Adrenal gland (tissue), 9 donors: ENCODE measurements at regions not wholly inside any gene's neighbourhood (a gene's known extent, or its start where the extent isn't known, plus 50 kb on each side); places are given as distances from the start of the nearest gene placed in this dataset.
"Not testable (repeated sequence)": the region's sequence is repeated elsewhere in the genome, so short reads cannot be mapped to it uniquely, and the experiment has no call there.

Experiments
- DNase-seq, 7 donors: peaks; one replicate each; pipeline ENCODE4 v3.0.0-alpha.2; 2019 to 2020
- H3K27ac ChIP-seq, 5 donors: fragments of 200-600 bp; sonication (generic) in 4 of 5; 1 replicate in 3 of 5; 2 replicates in 2 of 5; pipeline versions ENCODE4 v1.5.1 to v1.8.0; 2016 to 2020; ENCODE audit warnings: mild to moderate bottlenecking in 1 of 5
- H3K27me3 ChIP-seq: fragments of 200-600 bp; 2 replicates; pipeline ENCODE4 v1.8.0; 2021
- H3K36me3 ChIP-seq, 2 donors: fragments of 200-600 bp; replicated peaks in 1 of 2; 1 replicate in 1 of 2; 2 replicates in 1 of 2; pipeline versions ENCODE4 v1.5.1 to v1.8.0; 2018 to 2022
- H3K4me1 ChIP-seq, 2 donors: fragments of 200-600 bp; replicated peaks in 1 of 2; 1 replicate in 1 of 2; 2 replicates in 1 of 2; pipeline versions ENCODE4 v1.5.1 to v1.8.0; 2018 to 2021
- H3K4me3 ChIP-seq, 4 donors: fragments of 200-600 bp; sonication (generic) in 3 of 4; one replicate each; pipeline ENCODE4 v1.5.1; 2016 to 2018
- H3K9me3 ChIP-seq, 3 donors: fragments of 200-600 bp; sonication (generic) in 1 of 3; replicated peaks in 1 of 3; 1 replicate in 2 of 3; 2 replicates in 1 of 3; pipeline versions ENCODE4 v1.5.1 to v1.8.0; 2016 to 2021
- CTCF ChIP-seq, 6 experiments: fragments of 450-650 bp in 4 of 6; fragments of 200-600 bp in 2 of 6; sonication (generic) in 1 of 6; IDR thresholded peaks; 1 replicate in 5 of 6; 2 replicates in 1 of 6; pipeline versions ENCODE4 v1.5.1 to v1.8.0; 2016 to 2021; ENCODE audit warnings: antibody characterized with exemption in 6 of 6, mild to moderate bottlenecking in 2 of 6, moderate library complexity in 1 of 6
- POLR2A ChIP-seq, 2 donors: fragments of 450-650 bp; IDR thresholded peaks; one replicate each; pipeline ENCODE4 v1.6.1; 2017; ENCODE audit warnings: antibody characterized with exemption in 2 of 2, mild to moderate bottlenecking in 2 of 2, moderate library complexity in 1 of 2
- WGBS, 4 donors: extraction: QIAGEN DNeasy Blood & Tissue Kit in 2 of 4; methylation state at CpG; one replicate each; pipeline versions ENCODE4 v1.1.5 to v1.1.7; 2013 to 2017; 5-methylcytosine and 5-hydroxymethylcytosine counted together
- intact Hi-C, 2 donors: fragments of 100-400 bp; cut with DNase I; formaldehyde crosslinking; loops; one replicate each; pipeline versions ENCODE4 v1.14.1 to v1.15.0; 2022 to 2023
- donor health status: healthy with polysubstance abuse.
- donor health status: Bipolar disorder and iron deficiency.
- donor health status: DM: yes; HTN: yes; CAD: no.
- donor health status: DM: no; HTN: no; CAD: no.
- donor health status: DM: no; HTN: no; CAD: no.

DNA sequence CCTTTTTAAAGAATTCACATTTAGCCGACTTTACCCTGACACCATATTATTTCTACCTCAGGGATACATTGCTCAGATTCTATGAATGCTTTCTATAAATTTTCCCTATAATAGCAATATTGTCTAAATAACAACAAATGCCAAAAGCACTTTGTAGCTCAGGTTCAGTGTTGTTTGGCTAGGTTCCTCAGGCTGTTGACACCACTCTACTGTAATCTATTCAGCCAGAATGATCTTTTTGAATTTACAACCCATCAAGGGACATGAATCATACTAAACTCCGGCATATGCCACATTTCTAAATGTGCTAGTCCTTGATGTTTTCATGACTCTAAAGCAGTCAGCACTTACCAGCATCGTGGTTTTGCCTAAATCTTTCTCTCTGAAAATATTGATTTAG lies 641.5 kb upstream of the CDH10 start:
- Histone ChIP-seq H3K36me3 (no peaks in the 10 kb centered on the region), H3K27me3 (no peaks in the 10 kb centered on the region), H3K27ac (no peak overlapping the region), H3K4me3 (no peak overlapping the region), H3K4me1 (no peaks in the 10 kb centered on the region), H3K9me3 (no peaks in the 10 kb centered on the region)
- intact Hi-C loops = no loop called here
- WGBS, 4 donors = 32 to 42% (median 36%) methylated on average over 3 of the region's 3 CpGs
- DNase-seq = no peak
- TF ChIP-seq CTCF (IDR thresholded peaks at IDR 0.05) = no peak
- TF ChIP-seq POLR2A (IDR thresholded peaks at IDR 0.05) = no peak

- DNase-seq = no peak
- TF ChIP-seq CTCF (IDR thresholded peaks at IDR 0.05) (no peak), POLR2A (IDR thresholded peaks at IDR 0.05) (no peak)
- H3K9me3 ChIP-seq = no peaks in the 10 kb centered on the region
- H3K27ac ChIP-seq = no peak overlapping the region
- H3K36me3 ChIP-seq = no peaks in the 10 kb centered on the region
- H3K4me1 ChIP-seq = no peaks in the 10 kb centered on the region
- WGBS, 4 donors = 51 to 72% (median 57%) methylated on average over 3 of the region's 3 CpGs
- intact Hi-C loops = no loop called here
- H3K27me3 ChIP-seq = no peaks in the 10 kb centered on the region
- no peak overlapping the region for H3K4me3 ChIP-seq
Measured at GRCh38 chr5:25285136-25285535, 640.4 kb upstream of the CDH10 start.

GRCh38 chr5:25263507-25263906 lies 618.7 kb upstream of the CDH10 start:
- DNase-seq, H3K36me3 ChIP-seq, H3K27me3 ChIP-seq, H3K27ac ChIP-seq, H3K4me3 ChIP-seq, H3K4me1 ChIP-seq, intact Hi-C loops, H3K9me3 ChIP-seq: not testable (repeated sequence)
- WGBS, 4 donors = 87 to 91% (median 89%) methylated on average over 14 of the region's 14 CpGs

GRCh38 chr5:25262221-25262620 lies 617.4 kb upstream of the CDH10 start:
- WGBS, 4 donors = 62 to 75% (median 66%) methylated on average over 2 of the region's 2 CpGs
- intact Hi-C loops = no loop called here
- Histone ChIP-seq H3K27me3 (no peaks in the 10 kb centered on the region), H3K4me1 (no peaks in the 10 kb centered on the region), H3K4me3 (no peak overlapping the region), H3K36me3 (no peaks in the 10 kb centered on the region), H3K27ac (no peak overlapping the region), H3K9me3 (no peaks in the 10 kb centered on the region)
- no peak for DNase-seq
- TF ChIP-seq CTCF (IDR thresholded peaks at IDR 0.05) = no peak
- TF ChIP-seq POLR2A (IDR thresholded peaks at IDR 0.05) = no peak

DNA sequence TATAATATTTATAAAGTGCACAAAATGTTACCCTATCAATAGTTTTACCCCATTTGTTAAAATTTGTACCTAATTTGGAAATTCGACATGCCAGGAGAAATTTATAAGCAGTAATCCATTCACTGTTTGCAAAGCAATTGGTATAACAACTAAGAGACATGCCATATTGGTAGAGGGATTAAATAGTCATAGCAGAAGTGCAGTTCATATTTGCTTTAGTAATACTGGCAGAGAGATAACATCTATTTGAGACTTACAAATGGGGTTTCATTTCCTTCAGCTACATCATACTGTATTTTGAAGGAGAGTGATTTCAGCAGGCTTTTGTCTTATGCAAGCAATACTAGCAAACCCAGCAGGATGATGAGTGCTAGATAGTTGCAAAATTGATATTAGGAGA lies 610.4 kb upstream of the CDH10 start:
- Histone ChIP-seq H3K27ac (no peak overlapping the region), H3K4me1 (no peaks in the 10 kb centered on the region), H3K36me3 (no peaks in the 10 kb centered on the region), H3K27me3 (no peaks in the 10 kb centered on the region), H3K4me3 (no peak overlapping the region), H3K9me3 (no peaks in the 10 kb centered on the region)
- intact Hi-C loops = no loop called here
- DNase-seq = no peak
- TF ChIP-seq CTCF (IDR thresholded peaks at IDR 0.05) = no peak
- TF ChIP-seq POLR2A (IDR thresholded peaks at IDR 0.05) = no peak
- 47 to 52% (median 49%) methylated on average over 1 of the region's 1 CpG for WGBS, 4 donors
